Bone marrow (tissue), 2 donors: ENCODE measurements at regions not wholly inside any gene's neighbourhood (a gene's known extent, or its start where the extent isn't known, plus 50 kb on each side); places are given as distances from the start of the nearest gene placed in this dataset.

Experiments used
- DNase-seq, 2 donors: peaks; one replicate each; lab custom pipeline; 2025; lab: John Stamatoyannopoulos, UW

DNA sequence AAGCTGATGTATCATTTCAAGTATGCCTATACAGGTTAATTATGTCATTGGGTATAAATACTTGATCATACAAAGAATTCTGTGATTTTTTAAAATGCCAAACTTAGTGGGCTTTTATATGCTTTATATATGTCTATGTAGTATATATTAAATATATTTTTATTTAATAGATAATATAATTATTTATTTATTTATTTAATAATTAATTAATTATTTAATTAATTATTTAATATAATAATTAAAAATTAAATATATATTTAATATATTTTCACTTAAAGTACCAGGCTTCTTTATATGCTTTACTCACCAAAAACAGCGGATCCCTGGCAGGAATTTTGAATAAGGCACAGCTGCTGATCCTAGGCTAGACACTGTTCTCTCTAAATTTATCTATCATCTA, 687.0 kb downstream of the VGLL3 start:
- no peak for DNase-seq

DNA sequence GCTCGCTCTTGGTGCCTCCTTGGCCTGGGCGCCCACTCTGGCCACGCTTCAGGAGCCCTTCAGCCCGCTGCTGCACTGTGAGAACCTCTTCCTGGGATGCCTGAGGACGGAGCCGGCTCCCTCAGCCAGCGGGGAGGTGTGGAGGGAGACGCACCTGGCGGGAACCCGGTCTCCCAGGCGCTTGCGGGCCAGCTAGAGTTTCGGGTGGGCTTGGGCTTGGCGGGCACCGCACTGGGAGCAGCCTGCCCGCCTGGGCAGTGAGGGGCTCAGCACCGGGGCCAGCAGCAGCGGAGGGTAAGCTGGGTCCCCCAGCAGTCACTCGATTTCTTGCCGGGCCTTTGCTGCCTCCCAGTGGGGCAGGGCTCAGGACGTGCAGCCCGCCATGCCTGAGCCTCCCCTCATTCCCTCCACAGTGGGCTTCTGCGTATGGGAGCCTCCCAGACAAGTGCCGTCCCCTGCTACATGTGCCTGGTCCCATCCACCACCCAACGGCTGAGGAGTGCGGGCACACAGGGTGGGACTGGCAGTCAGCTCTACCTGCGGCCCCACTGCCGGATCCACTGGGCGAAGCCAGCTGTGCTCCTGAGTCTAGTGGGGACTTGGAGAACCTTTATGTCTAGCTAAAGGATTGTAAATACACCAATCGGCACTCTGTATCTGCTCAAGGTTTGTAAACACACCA, 708.7 kb downstream of the VGLL3 start:
- no peak for DNase-seq

DNA sequence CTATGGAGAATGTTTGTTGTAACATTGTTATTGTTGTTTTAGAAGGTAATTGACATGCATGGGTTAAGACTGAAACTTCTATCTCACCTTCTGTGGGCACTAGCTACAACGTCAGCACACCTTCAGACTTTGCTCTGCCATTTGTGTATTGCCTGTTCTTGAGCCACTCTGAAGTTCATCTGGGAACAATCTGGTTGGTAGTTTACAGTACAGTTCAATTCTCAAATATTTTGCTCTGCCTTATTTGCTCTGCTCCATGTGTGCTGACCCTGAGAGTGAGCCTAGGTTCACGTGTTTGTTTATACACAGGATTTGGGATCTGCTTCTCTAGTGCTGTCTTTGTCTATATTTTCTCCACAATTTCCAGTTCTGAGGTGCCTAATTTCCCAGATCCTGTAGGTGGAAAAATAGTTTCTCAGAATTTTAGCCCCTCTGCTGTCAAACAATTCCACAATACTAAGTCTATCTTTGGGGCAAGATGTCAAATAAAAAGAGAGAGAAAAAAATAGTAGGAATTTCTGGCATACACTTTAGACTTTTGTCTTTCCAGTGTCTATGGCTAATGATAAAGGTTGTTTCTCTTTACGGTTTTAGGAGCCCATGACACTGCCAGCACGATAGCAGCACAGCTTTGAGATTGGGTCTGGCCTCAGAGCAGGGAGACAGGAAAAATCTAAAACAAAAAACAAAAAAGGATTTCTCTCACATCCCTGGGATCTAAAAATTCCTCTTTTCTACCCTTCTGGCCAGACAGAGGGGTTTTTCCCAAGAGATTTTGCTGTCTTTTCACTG, 721.4 kb downstream of the VGLL3 start:
- DNase-seq = no peak

DNA sequence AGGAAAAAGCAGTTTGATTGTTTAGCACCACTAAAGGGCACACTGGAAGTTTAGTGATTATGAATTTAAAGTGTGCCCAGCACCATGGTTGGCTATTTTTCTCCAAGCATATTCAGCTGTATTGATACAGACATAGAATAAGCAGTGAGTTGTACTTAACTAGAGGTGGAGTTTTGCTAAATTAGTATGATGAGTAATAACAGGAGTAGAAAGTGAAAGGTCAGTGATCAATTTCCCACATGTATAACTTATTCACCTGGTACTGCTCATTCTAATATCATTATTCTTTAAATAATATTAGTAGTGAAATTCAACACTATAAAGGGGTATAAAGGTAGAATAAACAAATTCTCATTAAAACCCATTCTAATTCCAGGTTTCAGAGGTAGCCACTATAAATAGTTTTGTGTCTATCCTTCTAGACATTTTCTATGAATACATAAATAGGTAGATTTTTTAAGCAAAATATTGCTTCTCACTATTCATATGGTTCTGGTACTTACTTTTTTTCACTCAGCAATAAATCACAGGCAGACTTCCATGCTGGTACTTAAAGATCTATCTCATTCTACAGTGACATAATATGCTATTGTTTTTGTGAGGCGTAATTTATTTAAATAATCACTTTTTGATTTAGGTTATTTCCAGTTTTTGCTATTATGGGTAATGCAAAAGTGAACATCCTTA, 732.9 kb downstream of the VGLL3 start:
- DNase-seq = no peak

DNA sequence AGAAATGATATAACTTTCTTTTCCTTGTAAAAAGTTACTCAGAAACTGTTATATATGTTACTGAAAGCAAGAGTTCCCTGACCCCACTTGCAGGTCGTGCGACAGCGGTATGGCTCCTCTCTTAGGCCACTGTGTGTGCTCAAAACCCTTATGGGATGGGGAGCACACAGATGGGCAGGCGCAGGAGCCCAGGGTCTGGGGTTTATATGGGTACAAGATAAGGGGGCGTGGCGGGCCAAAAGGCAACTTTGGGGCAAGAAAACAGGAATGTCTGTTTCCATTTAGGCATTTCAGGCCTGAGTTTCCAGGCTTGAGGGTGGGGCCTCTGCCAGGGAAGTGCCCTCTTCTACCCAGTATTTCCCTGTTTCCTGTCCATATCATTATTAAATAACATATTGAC, 736.5 kb downstream of the VGLL3 start:
- DNase-seq = no peak

DNA sequence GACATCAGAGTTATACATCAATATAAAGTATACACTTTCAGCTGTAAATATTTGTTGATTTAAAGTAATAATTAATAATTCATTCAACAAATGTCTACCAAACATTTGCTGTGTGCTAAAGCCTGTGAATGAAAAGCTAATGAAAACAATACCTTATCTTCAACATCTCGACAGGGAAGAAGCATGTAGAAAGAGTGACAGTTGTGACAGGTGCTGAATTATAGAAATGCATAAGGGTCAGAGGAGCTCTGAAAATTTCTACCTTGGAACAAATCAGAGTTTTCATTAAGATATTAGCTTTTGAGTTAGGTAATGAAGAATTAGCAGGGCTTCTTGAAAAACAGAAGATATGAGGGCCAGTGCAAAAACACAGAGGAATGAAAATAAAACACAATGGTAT, 739.2 kb downstream of the VGLL3 start:
- DNase-seq = no peak

DNA sequence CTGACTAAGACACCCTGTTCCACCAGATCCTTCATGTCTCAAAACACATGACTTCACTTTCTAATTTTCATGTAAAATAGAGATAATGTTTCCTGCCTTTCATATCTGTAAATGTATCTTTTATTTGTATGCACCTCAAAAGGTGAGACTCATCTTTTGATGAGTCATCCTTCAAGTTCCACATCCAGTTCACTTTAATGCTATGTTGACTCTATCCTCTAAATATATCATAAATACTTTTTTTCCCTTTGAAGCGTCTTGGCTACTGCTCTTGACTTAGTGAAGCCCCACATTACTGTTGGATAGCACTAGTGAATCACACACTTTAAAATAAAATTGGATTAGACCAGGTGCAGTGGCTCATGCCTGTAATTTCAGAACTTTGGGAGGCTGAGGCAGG, 741.1 kb downstream of the VGLL3 start:
- no peak for DNase-seq

DNA sequence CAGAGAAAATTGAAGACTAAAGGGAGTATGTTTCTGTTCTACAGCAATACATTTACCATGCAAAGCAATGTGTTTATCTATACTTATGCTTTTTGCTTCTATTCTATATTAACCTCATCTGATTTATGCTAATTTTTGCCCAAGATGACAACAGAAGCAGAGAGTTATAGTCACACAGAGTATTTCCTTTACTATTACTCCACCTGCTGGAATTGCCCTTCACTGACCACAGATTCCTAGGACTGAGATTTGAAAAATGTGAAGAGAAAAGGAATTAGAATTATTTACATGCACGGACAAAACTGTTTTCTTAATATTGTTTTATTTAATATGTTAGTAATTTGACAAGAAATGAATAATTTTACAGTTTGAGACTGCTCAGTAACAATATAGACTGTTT, 745.6 kb downstream of the VGLL3 start:
- no peak for DNase-seq

DNA sequence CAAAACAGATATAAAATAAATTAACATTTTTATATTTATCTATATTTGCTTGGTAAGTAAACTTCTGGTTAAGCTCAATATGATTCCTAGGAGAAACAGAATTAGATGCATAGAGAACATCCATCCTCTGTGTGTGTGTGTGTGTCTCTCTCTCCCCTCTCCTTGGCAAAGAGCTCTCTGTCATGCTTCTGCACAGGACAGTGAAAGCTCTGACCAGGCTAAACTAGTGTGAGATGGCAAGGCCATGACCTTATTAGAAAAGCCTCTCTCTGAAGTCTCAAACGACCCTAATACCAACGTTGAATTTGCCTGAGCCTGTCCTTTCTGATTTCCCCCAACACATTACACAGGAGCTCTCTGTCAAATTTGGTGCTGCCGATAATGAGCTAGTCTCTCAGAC, 746.0 kb downstream of the VGLL3 start:
- no peak for DNase-seq

DNA sequence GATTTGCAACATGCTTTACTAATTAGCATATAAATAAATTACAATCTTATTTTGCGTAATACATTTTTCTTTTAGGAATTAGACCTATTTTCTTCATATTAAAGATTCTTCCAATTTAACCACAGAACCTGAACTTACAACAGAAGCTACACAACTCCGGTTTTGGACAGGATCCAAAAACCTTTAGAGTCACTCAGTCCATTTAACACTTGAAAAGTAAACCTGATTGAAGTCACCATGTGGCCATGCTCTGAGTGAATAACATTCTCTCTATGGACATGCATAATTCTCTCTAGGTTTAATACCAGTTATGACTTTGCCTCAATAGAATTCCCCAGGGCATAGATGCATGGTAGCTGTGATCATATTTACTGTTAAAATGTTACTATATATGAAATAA, 751.0 kb downstream of the VGLL3 start:
- DNase-seq = no peak

DNA sequence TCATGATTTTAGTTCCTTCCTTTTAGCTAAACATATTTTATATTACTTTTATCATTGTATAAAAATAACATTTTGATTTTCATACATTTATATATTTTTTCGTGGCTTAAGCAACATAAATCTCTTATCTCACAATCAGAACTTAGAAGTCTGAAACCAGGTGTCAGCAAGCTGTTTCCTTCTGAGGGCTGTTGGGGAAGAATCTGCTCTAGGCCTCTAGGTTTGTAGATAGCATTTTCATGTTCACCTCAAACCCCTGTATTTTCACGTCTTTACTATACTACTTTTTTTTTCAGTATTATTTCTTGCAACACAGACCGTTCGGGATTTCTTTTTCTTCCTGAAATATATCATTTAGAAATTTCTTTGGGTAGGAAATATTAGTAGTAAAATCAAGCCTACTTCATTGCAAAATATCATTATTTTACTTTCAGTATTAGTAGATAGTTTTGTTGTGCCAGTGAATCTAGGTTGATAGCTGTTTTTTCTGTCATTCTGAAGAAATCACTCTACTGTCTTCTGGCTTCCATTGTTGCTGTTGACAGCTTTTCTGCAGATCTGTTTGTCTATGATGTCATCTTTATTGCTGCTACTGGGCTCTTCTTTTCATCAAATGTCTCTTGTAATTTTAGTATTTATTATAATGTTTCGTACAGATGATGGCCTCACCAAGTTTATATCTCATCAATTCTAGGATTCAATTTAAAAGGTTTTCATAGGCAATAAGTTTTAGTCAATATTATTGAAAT, 756.3 kb downstream of the VGLL3 start:
- DNase-seq = no peak

DNA sequence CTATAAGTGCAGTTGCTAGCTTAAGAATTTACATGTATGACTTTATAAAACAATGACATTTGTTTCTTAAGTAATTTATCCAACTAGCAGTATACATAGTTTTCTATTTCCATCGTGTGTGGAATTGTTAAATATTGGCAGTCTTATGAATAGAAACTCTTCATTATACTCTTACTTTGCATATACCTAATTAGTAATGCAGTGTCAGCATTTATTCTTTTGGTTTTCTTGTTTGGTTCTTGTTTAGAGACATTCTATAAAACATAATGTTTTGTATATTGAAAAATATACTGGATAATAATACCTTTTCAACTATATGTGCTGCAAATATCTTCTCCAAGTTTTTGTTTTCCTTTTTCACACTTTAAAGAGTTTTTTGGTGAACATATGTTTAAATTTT, 760.2 kb downstream of the VGLL3 start:
- DNase-seq = no peak

DNA sequence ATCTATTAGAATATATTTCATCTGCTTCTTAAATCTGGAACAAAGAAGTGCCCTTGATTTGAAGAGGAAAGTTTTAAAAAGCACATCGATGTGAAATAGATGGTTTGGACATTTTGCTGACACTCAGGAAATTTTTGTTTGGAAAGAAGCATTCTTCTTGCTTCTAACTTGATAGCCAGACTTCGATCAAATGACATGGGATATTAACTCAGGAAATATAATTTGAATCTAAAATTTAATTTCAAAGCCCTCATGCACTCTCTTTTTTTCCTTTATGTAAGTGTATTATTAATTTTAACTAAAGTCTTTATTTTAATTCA, 761.2 kb downstream of the VGLL3 start:
- DNase-seq = no peak

DNA sequence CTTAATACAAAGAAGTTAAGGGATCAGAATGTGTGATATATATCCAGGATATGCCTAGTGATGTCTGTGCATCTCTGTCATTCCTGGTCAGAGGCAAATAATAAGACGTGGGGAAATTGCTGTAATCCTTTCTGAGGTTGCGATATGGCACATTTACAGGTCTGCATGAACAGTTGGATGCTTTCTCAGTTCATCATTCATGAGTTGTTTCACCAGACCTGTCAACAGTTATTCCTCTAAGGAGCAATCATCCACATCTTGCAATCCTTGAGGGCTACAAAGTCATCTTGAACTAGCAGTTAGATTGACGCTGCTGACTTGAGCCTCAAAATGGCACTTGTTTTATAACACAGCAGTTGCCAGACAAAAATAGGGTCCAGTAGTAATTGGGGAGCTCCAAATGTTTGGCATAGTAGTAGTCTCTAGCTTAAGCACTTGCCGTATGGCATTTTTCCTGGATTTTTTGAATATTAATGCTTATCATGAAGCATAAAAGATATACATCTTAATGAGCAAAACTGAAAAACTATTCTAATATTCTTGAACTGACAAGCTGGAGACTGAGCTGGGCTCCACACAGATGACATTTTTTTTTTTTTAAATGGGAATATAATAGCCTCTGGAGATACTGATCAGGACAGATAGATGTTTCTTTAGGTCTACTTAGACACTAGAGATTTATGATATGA, 761.7 kb downstream of the VGLL3 start:
- no peak for DNase-seq

DNA sequence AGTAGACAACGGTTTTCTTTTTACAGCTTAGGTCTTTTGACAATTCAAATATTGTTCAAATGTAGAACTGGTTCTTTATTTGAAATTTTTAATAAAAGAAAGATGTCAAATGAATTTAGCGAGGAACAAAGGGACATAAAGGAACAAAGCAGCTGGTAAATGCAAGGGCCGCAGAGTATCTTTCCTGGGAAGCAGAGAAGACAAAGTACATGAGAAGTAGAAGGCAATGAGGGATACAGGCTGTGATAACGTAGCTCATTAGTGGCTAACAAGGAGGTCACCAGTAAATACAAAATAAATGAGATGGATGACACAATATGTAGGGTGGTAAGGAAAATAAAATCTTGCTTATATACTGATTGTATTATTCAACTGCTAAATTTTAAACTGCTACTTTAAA, 762.8 kb downstream of the VGLL3 start:
- no peak for DNase-seq

DNA sequence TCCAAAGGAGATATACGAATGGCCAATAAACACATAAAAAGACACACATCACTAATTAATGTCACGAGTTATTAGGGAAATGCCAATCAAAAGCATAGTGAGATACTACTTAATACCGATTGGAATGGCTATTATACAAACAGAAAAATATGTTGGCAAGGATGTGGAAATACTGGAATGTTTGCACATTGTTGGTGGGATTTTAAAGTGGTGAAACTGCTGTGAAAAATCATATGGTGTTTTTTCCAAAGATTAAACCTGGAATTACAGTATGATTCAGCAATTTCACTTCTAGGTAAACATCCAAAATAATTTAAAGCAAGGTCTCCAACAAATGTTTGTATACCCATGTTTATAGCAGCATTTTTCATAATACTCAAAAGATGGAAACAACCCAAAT, 765.5 kb downstream of the VGLL3 start:
- DNase-seq = no peak

DNA sequence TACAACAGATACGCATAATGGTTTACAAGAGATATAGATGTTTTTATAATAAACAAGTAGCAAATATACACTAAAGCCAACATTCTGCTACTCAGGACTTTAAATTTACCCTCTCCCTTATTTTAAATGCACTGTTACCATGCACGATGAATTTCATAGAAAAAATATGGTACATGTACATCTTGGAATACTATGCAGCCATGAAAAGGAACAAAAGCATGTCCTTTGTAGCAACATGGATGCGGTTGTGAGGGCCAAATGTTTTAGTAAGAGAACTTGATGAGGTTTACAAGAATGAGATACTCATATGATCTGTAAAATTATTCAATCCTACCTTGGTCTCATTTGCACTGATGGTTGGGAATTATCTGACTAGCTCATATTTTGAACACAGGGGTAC, 769.3 kb downstream of the VGLL3 start:
- DNase-seq = no peak

DNA sequence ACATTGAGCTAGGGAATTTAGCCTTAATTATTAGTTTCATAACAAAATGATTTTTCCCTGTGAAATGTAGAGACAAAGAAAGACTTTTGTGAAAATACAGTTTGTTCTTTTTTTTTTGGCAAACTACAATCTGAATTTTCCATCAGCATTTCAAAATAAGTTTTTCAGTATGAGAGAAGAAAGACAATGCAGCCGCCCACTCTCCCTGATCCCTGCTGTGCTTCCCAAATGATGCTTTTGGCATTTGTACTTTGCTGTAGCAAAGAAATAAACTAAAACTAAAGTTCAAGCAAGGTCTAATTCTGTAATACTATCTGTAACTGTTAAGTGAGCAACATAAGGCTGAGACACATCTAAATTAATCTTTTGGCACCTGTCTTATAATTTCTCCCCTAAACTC, 782.2 kb downstream of the VGLL3 start:
- DNase-seq = no peak

DNA sequence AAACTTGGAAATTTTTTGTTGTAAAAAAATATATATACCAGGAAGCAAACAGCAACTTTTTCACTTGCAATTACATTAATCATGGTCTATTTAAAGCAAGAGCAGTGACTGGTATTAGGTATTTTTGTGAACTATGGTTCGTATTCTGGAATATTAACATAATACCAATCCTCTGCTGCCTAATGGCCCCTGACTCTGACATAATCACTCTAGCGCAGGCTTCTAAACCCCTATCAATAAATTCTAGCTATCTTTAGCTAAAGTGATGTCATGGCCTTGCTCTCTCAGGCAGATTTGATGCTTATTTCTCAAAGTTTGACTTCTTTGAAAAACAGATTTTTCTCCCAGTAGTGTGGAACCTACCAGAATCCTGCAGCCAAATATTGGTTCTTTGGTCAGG, 808.3 kb downstream of the VGLL3 start:
- no peak for DNase-seq

DNA sequence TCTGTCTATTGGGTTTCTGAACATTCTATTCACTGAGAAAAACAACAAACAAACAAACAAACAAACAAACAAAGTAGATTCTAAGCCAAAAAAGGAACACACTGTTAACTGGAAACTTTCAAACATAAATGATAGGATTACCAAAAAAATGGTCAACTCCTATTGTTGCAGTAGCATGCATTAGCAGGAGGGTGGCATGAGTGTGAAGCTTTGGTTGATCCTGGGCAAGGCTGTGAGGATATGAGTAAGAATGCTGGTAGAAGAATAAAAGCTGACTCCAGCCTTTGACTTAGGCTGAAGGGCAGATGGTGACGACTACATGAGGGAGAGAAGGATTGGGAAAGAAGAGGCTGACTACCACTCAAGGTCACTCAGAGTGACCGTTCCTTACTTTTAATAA, 810.3 kb downstream of the VGLL3 start:
- no peak for DNase-seq

DNA sequence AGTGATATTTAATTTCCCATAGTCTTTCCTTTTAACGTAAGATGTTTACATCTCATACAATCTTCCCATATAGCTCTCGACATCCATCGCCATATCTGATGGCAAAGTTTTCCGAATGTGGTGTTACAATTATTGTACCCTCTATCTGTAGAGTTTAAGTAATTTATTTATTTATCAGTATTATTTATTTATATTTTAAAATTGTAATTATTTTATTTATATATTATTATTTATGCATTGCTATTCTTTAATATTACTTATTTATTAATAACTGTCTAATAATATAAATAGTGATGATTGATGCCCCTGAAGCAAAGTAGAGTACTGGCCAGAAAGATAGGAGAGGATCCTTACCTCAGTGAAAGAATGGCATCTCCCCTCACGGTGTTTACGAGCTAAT, 812.9 kb downstream of the VGLL3 start:
- DNase-seq = no peak

DNA sequence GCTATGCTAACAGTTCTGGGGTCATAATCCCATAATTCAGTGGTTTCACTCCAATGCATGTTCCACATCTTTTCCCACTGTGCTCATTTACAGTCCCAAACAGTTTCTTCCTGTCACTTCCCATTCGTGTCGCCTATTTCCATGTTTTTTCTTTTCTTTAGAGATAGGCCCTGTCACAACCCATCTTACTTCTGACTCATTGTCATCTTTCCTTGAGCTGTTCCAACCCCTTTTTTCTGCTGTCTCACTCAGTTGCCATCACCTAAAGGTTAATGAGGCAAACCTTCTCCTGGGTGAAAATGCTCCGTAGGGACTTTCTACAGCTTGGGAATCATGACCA, 814.5 kb downstream of the VGLL3 start:
- DNase-seq = no peak
